Activated T-helper 9 cell treated with anti-CD3 and anti-CD28 coated beads, Interleukin-2, amount 50 U/mL, for 16 hours (primary cell): ENCODE measurements at regions not wholly inside any gene's neighbourhood (a gene's known extent, or its start where the extent isn't known, plus 50 kb on each side); places are given as distances from the start of the nearest gene placed in this dataset.
"Not testable (repeated sequence)": the region's sequence is repeated elsewhere in the genome, so short reads cannot be mapped to it uniquely, and the experiment has no call there.

ENCODE experiments used
- DNase-seq: peaks from one replicate; pipeline ENCODE4 v3.0.0-alpha.2; 2020; ENCODE audit warnings: low read depth

GRCh38 chr10:2790396-2791188 is 276.8 kb upstream of the PFKP start:
- no peak for DNase-seq

GRCh38 chr10:2786251-2786650 is 281.1 kb upstream of the PFKP start:
- no peak for DNase-seq

- DNase-seq: no peak
Measured at GRCh38 chr10:2784766-2785165, 282.6 kb upstream of the PFKP start.

GRCh38 chr10:2782950-2783349 is 284.4 kb upstream of the PFKP start:
- DNase-seq: no peak

GRCh38 chr10:2782265-2782664 is 285.1 kb upstream of the PFKP start:
- DNase-seq: no peak

DNA sequence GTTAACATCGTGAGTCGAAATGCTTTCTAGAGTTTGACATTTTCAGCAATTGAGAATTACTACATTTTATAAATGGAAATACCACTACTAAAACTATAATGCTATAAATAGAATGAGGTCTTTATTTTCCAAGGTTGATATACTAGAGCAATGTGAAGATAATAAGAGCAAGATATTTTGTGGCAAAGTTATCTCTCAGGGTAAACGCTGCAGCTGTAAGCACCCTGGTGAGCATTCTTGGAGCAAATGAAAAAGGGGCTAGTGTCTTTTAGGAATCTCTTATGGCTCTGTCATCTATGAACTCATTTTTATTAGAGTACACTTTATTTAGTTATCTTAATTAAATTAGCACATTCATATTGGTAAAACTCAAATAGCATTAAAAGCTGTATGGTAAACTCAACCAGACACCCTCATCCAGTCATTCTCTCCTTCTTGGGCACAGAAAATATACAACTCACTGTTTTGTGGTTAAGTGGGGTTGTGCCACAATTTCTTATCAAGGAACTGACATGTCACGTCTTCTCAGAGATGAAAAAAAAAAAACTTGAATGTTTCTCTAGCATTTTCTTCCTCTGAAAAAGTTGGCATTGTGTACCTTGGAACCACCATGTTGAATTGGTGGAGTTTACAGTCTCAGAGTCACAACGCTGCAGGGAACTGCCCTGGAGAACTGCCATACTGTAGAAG is 289.5 kb upstream of the PFKP start:
- DNase-seq: no peak

DNA sequence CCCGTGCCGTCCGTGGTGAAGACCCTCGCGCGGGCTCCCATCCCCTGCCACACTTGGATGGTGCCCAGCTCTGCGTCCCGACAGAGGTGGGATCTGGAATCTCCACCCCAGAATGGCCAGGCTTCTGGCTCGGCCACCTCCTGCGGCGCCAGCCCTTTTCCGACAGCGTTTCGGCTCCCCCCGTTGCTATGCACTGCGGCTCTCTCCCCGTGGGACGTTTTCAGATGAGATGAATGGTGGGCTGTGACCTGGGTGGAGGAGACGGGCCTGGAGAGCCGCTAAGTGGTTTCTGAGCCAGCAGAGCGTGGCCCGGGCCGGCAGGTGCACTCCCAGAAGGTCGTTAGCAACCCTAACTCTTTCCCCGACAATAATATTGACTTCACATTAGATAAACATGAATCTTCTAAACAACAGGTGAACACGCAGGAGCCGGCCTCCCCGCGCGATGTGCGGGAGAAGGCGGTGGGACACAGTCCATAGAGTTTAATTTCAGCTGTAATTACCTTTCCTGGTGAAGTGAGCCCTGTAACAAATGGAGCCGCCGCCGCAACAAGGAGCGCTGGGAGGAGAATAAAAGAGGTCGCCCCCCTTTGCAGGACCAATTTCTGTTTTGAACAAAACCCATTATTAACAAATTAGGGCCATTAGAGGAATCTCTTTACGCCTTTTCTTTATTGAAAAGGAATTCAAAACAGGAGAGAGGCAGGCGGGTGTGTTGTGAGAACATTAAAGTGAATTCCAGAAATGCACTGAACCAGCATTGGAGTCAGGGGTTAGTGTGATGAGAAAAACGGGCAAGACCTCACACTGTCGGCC is 294.3 kb upstream of the PFKP start:
- no peak for DNase-seq

DNA sequence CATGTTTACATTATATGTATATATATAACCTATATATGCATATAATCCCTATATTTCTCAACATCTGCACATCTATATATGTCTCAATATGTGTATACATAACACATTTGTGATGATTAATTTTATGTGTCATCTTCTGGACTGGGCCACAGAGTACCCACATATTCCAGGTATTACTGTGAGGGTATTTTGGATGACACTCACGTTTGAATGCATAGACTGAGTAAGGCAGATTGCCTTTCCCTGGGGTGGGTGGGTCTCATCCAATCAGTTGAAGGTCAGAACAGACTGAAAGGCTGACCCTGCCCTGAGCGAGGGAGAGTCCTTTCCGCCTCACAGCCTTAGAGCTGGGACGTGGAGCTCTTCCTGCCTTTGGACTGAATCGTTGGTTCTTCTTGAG is 295.2 kb upstream of the PFKP start:
- DNase-seq: no peak

- not testable (repeated sequence) for DNase-seq
Measured at GRCh38 chr10:2767293-2767692, 300.1 kb upstream of the PFKP start.

GRCh38 chr10:2761971-2762370 is 305.4 kb upstream of the PFKP start:
- DNase-seq: no peak

DNA sequence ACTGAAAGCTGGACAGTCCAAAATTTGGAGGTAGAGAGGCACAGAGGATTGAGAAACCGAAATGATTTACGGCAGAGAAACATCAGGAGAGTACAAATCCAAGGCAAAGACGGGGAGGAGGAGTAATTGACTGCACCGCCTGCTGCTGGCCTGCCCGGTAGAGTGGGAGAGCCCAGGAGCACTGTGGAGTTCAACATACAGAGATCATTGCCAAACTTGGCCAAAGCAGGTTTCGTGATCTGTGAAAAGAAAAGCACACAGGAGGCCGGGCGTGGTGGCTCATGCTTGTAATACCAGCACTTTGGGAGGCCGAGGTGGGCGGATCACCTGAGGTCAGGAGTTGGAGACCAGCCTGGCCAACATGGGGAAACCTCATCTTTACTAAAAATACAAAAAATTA is 306.0 kb upstream of the PFKP start:
- DNase-seq: no peak

- DNase-seq: no peak
Measured at GRCh38 chr10:2760736-2761135, 306.6 kb upstream of the PFKP start.

DNA sequence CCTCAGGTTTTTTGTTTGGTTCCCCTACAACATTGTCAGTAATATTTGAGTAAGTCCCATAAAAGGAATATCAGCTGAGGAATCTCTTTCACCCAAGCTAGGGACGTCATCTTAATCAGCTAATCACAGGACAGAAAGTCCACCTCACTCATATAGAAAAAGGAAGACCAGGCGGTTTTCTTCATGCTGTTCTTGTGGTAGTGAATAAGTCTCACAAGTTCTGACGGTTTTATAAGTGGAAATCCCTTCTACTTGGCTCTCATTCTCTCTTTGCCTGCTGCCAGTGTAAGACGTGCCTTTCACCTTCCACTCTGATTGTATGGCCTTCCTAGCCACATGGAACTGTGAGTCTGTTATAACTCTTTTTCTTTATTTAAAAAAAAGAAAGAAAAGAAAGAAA is 308.1 kb upstream of the PFKP start:
- no peak for DNase-seq

GRCh38 chr10:2754943-2755342 is 312.4 kb upstream of the PFKP start:
- no peak for DNase-seq

- no peak for DNase-seq
Measured at GRCh38 chr10:2748287-2748686, 319.1 kb upstream of the PFKP start.

DNA sequence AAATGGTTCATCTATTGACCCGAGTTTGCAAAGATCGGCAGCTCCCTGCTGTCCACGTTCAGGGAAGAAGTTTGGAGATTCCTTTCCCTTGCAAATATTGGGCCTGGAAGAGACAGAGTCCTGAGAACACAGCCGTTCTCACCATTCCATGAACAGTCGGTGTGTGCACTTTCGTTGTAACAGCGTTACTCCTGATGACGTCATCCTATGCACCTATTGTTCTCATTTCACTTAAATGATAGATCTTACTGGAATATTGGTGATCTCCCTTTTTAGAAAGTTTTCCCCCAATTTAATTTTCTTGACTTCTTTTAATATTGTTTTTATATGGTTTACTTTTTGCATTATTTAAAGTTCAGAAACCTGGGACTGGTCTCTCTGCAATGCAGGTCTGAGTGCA is 320.7 kb upstream of the PFKP start:
- no peak for DNase-seq

GRCh38 chr10:2745666-2746065 is 321.7 kb upstream of the PFKP start:
- DNase-seq: no peak

- DNase-seq: no peak
Measured at GRCh38 chr10:2744547-2745200, 322.7 kb upstream of the PFKP start.

DNA sequence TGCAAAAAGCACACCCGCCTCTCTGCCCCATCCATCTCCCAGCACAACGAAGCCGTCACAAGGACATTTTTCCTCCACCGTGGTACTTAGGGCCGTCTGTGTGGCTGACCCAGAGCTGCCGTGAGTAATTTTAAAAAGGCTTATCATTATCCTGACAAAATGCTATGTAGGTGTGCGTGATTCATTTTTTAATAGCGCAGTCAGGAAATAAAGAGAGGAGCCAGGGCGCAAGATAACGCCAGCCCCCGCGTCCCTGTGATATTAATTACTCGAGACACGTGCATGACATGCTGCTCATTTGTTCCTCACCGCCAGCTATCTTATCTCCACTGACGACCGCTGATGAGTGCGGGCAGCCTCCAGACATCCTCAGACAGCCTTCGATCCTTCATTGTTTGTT is 332.7 kb upstream of the PFKP start:
- DNase-seq: no peak

- no peak for DNase-seq
Measured at GRCh38 chr10:2733278-2733963, 333.9 kb upstream of the PFKP start.

GRCh38 chr10:2731940-2732339 is 335.4 kb upstream of the PFKP start:
- no peak for DNase-seq

DNA sequence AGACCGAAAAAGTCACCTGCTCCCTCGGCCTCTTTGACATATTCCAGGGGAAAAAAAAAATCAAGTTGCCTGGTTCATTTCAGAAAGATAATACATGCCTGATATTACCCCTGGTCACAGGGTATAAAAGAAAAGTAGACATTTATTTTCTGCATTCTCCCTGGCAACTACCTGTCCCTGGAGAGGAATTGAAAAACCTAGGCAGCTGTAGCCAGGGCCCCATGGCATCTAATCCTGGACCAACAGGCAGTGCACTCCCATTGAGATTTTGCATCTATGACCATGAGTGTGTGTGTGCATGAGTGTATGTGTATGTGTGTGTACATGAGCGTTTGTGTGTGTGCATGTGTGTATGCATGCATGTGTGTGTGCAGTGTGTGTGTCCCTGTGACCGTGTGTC is 338.2 kb upstream of the PFKP start:
- no peak for DNase-seq
